ENCODE measurements at regions not wholly inside any gene's neighbourhood (a gene's known extent, or its start where the extent isn't known, plus 50 kb on each side); places are given as distances from the start of the nearest gene placed in this dataset.

DNA sequence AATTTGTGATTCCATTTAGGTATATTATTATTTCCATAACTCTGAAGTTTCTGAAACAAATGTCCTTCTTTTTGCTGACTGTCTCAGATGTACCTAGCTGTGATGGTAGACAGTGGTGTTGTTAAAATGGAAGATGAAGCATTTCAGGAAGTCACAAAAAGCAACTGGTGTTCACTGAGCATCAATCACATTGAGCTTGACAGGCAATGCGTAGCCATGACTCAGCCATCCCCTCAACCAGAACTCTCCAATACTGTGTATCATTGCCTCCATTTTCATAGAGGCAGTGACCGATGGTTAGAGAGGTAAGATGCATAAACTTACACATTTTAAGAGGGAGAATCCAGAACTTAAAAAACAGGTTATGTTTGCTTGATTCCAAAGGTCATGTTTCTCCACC lies 434.0 kb downstream of the INHBA start:
- Histone ChIP-seq H3K4me1 (no peaks in the 10 kb centered on the region), H3K4me3 (no peak overlapping the region), H3K9me3 (no peaks in the 10 kb centered on the region), H3K27ac (no peak overlapping the region), H3K27me3 (no peaks in the 10 kb centered on the region), H3K36me3 (no peaks in the 10 kb centered on the region)
- DNase-seq (ENCODE audit: low spot score in 2 of 2) = no peak
- TF ChIP-seq, protein P1, sequence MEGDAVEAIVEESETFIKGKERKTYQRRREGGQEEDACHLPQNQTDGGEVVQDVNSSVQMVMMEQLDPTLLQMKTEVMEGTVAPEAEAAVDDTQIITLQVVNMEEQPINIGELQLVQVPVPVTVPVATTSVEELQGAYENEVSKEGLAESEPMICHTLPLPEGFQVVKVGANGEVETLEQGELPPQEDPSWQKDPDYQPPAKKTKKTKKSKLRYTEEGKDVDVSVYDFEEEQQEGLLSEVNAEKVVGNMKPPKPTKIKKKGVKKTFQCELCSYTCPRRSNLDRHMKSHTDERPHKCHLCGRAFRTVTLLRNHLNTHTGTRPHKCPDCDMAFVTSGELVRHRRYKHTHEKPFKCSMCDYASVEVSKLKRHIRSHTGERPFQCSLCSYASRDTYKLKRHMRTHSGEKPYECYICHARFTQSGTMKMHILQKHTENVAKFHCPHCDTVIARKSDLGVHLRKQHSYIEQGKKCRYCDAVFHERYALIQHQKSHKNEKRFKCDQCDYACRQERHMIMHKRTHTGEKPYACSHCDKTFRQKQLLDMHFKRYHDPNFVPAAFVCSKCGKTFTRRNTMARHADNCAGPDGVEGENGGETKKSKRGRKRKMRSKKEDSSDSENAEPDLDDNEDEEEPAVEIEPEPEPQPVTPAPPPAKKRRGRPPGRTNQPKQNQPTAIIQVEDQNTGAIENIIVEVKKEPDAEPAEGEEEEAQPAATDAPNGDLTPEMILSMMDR (IDR thresholded peaks at IDR 0.05) = no peak
- no peak for TF ChIP-seq POLR2A (IDR thresholded peaks at IDR 0.05)
- no peak for TF ChIP-seq POLR2AphosphoS5 (IDR thresholded peaks at IDR 0.05)
- intact Hi-C loops (cut with DNase I; ENCODE audit: low total_unique reads) = no loop called here

DNA sequence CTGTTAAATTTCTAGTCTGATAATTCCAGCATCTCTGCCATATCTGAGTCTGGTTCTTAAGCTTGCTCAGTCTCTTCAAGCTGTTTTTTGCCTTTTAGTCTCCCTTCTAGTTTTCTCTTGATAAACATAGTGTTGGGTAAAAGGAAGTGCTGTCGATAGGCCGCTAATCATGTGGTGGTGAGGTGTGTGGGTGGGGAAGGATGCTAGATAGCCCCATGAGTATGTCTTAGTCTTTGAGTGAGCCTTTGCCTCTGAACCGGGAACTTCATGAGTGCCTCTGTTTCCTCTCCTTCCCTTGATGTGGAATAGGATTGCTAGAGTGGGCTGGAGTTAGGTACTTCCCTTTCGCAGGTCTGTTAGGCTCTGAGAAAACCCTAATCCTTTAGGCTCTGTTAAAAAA lies 441.8 kb downstream of the INHBA start:
- Histone ChIP-seq H3K4me1 (no peaks in the 10 kb centered on the region), H3K9me3 (no peaks in the 10 kb centered on the region), H3K27ac (no peak overlapping the region), H3K27me3 (no peaks in the 10 kb centered on the region), H3K4me3 (no peak overlapping the region), H3K36me3 (no peaks in the 10 kb centered on the region)
- intact Hi-C loops (cut with DNase I; ENCODE audit: low total_unique reads) = no loop called here
- TF ChIP-seq POLR2AphosphoS5 (IDR thresholded peaks at IDR 0.05) (no peak), POLR2A (IDR thresholded peaks at IDR 0.05) (no peak)
- TF ChIP-seq, protein P1 (IDR thresholded peaks at IDR 0.05) = no peak
- DNase-seq (ENCODE audit: low spot score in 2 of 2) = no peak

DNA sequence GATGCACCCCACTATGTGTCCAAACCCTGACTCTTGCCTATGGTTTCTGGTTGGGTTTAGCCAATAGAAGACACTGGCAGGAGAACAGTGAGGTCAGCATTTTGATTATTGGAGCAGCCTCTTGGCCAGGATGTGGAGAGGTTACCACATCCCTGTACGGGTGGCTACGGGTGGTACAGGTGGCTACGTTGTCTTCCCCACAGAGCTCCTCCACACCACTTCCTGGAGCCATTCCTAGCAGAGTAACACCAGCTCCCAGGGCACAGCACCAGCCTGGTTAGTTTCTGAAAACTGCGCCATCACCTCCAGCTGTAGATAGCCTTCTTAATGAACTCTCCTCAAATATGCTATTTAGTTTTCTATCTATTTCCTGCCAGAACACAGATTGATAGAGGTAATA lies 445.2 kb downstream of the INHBA start:
- TF ChIP-seq, protein P1 (IDR thresholded peaks at IDR 0.05) = no peak
- no peak for TF ChIP-seq POLR2AphosphoS5 (IDR thresholded peaks at IDR 0.05)
- TF ChIP-seq POLR2A (IDR thresholded peaks at IDR 0.05) = no peak
- Histone ChIP-seq H3K4me3 (no peak overlapping the region), H3K9me3 (no peaks in the 10 kb centered on the region), H3K27me3 (no peaks in the 10 kb centered on the region), H3K27ac (no peak overlapping the region), H3K4me1 (no peaks in the 10 kb centered on the region), H3K36me3 (no peaks in the 10 kb centered on the region)
- intact Hi-C loops (cut with DNase I; ENCODE audit: low total_unique reads) = no loop called here
- DNase-seq (ENCODE audit: low spot score in 2 of 2) = no peak

DNA sequence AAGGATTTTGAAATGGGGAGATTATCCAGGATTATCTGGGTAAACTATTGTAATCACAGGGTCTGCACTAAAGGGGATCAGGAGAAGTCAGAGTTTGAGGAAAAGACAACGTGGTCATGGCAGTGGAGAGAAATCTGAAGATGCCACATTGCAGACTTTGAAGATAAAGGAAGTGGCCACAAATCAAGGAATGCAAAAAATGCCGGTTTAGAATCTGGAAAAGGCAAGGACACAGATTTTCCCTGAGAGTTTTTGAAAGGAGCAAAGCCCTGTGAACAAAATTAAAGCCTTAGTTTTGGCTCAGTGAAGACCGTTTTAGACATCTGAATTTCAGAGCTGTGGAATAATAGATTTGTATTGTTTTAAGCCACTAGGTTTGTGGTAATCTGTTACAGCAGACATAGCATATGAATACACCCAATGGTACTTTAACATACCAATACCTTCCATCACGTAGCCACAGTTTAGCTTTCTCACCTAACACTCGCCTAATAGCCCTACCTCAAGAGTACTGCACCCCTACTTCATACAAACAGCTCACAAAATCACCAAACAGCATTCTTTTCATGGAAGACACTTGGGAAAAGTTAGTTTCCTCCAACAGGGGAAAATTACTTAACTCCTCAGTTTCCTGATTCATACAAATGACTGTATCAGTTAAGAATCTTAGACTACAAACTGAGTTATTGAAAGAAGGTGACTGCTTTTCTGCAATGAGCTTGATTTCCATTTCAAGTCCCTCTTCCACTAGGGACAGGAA lies 446.5 kb downstream of the INHBA start:
- Histone ChIP-seq H3K4me1 (no peaks in the 10 kb centered on the region), H3K27me3 (no peaks in the 10 kb centered on the region), H3K4me3 (no peak overlapping the region), H3K27ac (no peak overlapping the region), H3K36me3 (no peaks in the 10 kb centered on the region), H3K9me3 (no peaks in the 10 kb centered on the region)
- intact Hi-C loops (cut with DNase I; ENCODE audit: low total_unique reads) = no loop called here
- TF ChIP-seq, protein P1 (IDR thresholded peaks at IDR 0.05) = no peak
- TF ChIP-seq POLR2AphosphoS5 (IDR thresholded peaks at IDR 0.05) = no peak
- TF ChIP-seq POLR2A (IDR thresholded peaks at IDR 0.05) = no peak
- DNase-seq (ENCODE audit: low spot score in 2 of 2) = no peak

DNA sequence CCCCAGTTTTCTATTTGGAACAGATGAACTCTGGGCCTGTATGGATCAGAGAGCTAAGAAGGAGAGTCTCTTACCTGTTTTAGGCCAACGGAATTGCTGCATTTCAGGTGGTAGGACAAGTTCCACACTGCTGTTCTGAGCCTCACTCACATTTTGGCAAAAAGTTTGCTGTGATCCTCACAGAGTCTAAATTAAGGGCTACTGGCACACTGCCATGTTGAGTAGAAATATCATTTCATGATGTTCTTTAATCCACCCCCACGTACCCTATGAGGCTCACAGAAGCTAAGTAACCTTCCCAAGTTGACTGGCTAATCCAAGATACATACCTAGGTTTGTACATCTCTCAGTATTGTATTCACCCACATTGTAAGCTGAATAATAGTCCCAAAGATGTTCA lies 447.2 kb downstream of the INHBA start:
- no peak overlapping the region for H3K27ac ChIP-seq
- DNase-seq (ENCODE audit: low spot score in 2 of 2) = no peak
- H3K4me1 ChIP-seq = no peaks in the 10 kb centered on the region
- intact Hi-C loops (cut with DNase I; ENCODE audit: low total_unique reads) = no loop called here
- no peak overlapping the region for H3K4me3 ChIP-seq
- H3K9me3 ChIP-seq = no peaks in the 10 kb centered on the region
- H3K36me3 ChIP-seq = no peaks in the 10 kb centered on the region
- TF ChIP-seq POLR2AphosphoS5 (IDR thresholded peaks at IDR 0.05) (no peak), POLR2A (IDR thresholded peaks at IDR 0.05) (no peak)
- TF ChIP-seq, protein P1 (IDR thresholded peaks at IDR 0.05) = no peak
- H3K27me3 ChIP-seq = no peaks in the 10 kb centered on the region

Measured in breast epithelium (tissue), 4 donors.